Left forelimb (tissue), 1 donor: ENCODE measurements at regions not wholly inside any gene's neighbourhood (a gene's known extent, or its start where the extent isn't known, plus 50 kb on each side); places are given as distances from the start of the nearest gene placed in this dataset.
"Not testable (repeated sequence)": the region's sequence is repeated elsewhere in the genome, so short reads cannot be mapped to it uniquely, and the experiment has no call there.

Experiments
- DNase-seq: peaks from one replicate; pipeline ENCODE4 v3.0.0-alpha.2; 2018; ENCODE audit warnings: low spot score

DNA sequence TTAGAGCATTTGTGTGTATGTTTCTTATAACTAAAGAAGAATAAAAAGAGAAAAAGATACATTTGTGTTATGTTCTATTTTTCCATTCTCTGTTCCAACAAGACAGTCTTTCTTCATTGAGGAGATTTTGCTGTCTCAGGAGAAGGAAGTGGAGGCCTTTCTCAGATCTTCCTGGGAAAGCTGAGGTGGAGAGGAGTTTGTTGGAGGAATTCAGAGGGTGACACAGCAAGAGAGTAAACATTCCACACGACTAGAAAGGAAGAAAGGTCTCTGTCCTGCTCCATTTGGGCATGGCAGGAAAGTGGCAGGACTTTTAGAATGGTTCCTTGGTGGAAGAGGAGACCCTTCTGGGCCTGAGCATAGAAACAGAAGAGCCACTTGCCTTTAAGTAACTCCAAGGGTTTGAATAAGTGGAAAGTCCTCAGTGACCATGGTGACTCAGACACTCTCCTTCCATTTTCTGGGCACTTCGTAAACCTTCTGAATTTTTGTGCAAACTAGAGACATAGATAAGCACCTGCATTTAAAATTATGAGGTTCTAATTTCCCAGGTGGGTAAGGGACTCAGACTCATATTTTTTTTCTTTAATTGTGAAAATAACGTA lies 52.3 kb upstream of the COL5A2 start:
- no peak for DNase-seq

DNA sequence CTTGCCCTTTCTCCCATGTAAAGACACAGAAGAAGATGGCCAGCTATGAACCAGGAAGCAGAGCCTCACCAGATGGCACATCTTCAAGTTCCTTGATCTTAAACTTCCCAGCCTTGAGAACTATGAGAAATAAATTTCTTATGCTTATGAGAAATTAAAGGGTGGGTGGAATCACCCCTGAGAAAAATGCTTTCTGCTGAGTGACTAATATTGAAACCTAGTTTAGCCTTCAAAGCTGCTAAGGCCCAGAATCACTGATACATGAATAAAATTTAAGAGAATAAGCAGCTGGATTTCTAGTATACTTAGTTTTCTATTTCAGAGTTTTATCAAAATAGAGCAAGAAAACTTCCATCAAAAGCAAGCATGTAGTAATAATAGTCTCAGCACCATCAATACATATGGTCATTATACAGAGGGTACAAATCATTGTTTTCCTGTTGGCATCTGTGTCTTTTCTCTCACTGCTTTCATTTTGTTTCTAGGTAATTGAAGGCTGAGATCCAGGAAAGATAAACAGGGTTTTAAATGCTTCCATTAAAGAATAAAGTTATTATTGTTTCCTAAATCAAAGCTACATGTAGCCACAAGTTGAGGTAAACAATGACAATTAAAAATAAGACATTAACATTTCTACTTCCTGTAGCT lies 53.3 kb upstream of the COL5A2 start:
- no peak for DNase-seq

DNA sequence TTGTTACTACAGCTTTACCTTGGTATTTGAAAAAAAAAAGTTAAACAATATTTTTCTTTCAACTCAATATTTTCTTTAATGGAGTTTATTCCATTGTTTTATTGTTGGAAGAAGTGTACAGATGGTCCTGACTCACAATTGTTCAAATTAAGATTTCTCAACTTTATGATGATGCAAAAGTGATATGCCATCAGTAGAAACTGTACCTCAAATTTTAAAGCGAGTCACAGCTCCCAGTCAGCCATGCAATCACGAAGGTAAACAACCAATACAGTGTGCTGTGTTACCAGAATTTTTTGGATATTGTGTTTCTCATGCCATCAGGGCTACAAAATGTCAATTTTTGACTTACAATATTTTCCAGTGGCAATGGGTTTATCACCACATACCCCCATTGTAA lies 54.0 kb upstream of the COL5A2 start:
- DNase-seq = no peak

GRCh38 chr2:189234991-189235390 lies 55.4 kb upstream of the COL5A2 start:
- no peak for DNase-seq

DNA sequence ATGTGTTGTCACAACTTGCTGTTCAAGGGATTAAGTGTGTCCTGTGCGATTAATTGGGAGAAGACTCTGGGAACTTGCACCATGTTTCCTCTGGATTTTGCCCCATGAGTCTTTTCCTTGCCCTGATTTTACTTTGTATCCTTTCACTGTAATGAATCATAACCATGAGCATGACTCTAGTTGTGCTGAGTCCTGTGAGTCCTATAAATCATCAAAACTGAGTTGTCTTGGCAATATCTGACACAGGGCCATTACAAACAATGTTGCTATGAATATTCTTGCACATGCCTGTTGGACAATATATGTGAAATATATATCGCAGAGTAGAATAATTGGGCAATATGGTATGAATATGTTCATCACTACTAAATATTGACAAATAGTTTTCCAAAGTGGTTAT lies 56.5 kb upstream of the COL5A2 start:
- DNase-seq = no peak

- no peak for DNase-seq
Measured at GRCh38 chr2:189238903-189239302, 59.3 kb upstream of the COL5A2 start.

DNA sequence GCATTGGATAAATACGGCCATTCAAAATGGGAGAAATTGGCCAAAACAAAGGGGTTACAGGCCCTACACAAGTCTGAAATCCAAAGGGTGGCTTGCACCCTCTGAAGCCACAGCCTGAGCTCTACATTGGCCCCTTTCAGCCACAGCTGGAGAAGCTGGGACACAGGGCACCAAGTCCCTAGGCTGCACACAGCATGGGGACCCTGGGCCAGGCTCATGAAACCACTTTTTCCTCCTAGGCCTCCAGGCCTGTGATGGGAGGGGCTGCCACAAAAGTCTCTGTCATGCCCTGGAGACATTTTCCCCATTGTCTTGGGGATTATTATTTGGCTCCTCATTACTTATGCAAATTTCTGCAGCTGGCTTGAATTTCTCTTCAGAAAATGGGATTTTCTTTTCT lies 64.3 kb upstream of the COL5A2 start:
- DNase-seq = not testable (repeated sequence)

DNA sequence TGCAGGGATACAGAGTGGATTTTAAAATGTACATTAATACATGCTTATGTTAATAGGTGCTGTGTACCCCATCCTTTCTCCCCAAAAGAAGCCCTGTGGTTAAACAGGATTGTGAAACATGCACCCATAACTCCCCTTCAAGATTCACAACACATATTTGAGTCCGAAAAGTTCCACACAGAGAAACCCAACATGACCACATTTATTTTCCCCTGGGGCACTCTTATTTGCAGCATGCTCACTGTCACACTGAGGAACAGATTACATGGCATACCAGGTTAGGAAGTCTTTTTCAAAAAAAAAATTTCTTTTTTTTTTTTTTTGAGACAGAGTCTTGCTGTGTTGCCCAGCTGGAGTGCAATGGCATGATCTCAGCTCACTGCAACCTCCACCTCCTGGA lies 67.7 kb upstream of the COL5A2 start:
- no peak for DNase-seq

- DNase-seq = no peak
Measured at GRCh38 chr2:189248141-189248540, 68.6 kb upstream of the COL5A2 start.

GRCh38 chr2:189249171-189249570 lies 69.6 kb upstream of the COL5A2 start:
- DNase-seq = no peak

- DNase-seq = no peak
Measured at GRCh38 chr2:189249901-189250300, 70.3 kb upstream of the COL5A2 start.

DNA sequence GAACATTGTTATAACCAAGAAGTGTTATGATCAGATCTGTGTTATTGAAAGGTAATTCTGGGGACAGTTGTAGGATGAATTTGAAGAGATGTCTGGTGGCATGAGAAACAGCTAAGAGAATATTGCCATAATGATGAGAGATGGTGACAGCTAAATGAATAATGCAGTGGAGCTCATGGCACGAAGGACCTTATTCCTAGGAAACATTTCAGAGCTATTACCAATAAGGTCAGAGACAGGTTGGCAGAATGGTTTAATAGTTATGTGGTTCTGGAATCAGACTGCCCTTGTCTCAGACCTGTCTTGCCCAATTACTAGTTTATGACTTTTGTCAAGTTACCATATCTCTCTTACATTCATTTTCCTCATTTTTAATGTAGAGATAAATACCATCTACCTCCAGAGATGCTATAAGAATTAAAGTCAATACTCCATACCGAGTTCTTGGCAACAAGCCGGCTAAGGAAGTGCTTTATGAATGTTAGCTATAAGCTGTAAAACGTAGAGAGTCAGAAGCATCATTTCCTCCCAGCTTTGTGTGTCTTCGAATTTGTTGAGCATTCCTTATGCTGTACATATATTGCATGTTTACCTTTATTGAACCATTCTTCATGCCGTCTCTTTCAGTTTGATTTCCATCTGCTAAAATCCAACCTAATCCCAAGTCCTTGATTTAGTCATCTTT lies 73.6 kb upstream of the COL5A2 start:
- DNase-seq = no peak

DNA sequence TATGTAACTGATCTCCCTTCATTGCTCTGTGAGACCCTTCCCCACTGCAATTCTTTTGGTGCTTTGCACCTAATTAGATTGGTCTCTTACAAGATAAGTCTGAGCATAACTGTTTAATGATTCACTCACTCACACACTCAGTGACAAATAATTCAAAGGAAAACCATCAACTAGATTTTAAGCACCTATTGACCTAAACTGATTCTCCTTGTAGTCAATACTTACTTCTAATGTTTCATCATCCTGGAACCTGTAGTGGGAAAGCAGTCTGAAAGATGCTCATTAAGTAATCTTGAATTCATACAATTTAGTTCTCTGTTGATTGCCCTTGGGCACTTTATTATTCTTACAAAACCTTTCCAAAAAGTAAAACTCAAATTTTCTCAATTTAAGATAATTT lies 74.3 kb upstream of the COL5A2 start:
- DNase-seq = no peak

GRCh38 chr2:189254268-189254883 lies 74.8 kb upstream of the COL5A2 start:
- peak; percentile 86 for DNase-seq

DNA sequence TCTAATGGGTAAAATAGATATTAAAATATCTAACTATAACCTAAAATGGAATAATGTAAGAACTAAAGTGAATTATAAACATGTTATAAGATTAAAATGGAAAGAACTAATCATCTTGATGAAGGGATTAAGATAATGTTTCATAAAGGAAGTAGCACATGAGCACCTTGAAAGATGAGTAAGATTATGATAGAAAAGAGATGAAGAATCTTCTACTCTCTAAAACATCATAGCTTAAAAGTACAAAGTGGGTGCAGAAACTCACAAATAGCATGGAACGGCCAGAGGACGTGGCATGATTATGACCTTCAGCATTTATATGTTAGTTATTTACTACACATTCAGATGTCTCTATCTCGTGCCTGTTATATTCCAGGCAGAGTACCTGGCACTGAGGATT lies 76.2 kb upstream of the COL5A2 start:
- no peak for DNase-seq

GRCh38 chr2:189258616-189259365 lies 79.2 kb upstream of the COL5A2 start:
- no peak for DNase-seq

DNA sequence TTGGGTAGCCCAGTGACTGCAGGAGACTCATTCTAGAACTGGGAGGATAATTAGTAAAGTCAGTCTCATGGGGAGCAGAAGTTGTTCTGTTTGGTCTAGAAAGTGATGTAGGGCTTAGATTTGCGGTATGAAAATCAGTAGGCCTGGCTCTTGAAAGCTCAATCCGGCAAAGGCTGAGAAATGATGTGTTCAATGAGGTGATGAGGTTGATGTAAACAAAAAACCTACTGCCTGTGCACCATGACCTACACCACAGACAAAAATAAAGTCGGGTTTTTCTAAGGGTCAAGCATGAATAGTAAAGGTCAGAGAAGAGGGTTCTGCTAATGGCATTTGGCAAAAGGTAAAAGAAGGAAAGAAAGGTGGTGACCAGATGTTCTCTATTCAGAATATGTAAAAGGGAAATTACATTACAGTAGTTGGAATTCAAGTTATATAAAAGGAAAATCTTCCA lies 80.8 kb upstream of the COL5A2 start:
- DNase-seq = no peak

GRCh38 chr2:189261431-189261841 lies 81.9 kb upstream of the COL5A2 start:
- no peak for DNase-seq

DNA sequence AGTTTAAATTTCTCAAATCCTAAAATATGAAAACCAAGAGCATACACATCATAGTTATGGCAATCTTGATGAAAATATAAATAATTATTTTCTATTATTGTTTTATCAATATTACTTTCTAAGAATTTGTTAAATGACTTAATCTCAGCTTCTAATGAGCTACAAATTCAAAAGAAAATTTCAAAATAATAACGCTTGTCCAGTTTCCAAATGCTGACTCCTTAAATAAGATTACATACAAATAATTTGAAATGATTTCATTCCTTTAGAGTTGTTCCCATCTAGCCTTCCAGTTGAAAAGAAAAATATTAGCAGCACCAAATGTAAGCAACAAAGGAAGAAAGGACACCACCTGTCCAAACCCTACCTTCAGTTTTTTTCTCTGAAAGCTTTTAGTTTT lies 82.4 kb upstream of the COL5A2 start:
- no peak for DNase-seq

DNA sequence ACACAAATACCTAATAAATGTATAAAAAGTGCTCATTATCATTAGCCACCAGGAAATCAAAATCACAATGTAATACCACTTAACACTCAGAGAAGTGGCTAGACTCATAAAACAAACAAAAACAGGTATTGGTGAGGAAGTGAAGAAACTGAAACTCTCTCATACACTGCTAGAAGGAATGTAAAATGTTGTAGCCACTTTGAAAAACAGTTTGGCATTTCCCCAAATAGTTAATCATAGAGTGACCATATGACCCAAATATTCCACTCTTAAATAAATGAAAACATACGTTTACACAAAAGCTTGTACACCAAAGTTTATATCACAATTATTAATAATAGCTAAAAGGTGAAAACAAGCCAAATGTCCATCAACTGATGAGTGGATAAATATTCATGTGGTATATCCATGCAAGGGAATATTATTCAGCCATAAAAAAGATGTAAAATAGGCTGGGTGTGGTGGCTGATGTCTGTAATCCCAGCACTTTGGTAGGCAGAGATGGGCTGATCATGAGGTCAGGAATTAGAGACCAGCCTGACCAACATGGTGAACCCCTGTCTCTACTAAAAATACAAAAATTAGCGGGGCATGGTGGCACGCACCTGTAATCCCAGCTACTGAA lies 86.2 kb upstream of the COL5A2 start:
- DNase-seq = no peak

- DNase-seq = no peak
Measured at GRCh38 chr2:189267491-189267890, 87.9 kb upstream of the COL5A2 start.
